Left colon (tissue), 2 donors: ENCODE measurements at regions not wholly inside any gene's neighbourhood (a gene's known extent, or its start where the extent isn't known, plus 50 kb on each side); places are given as distances from the start of the nearest gene placed in this dataset.
"Not testable (repeated sequence)": the region's sequence is repeated elsewhere in the genome, so short reads cannot be mapped to it uniquely, and the experiment has no call there.

ENCODE experiments used
- ATAC-seq: fragments of 200-7000 bp; cut with Tn5 transposase; one replicate; pipeline ENCODE4 v1.9.1; 2020; ENCODE audit warnings: mild to moderate bottlenecking, moderate library complexity
- DNase-seq, 2 donors: peaks; one replicate each; pipeline ENCODE4 v3.0.0-alpha.2; 2020
- intact Hi-C, 2 donors: fragments of 100-400 bp; cut with DNase I in 1 of 2; cut with micrococcal nuclease in 1 of 2; formaldehyde crosslinking; loops; one replicate each; pipeline versions ENCODE4 v1.11.2 to v1.14.0; 2022; cut with DNase I, micrococcal nuclease
- donor health status: DM: no; HTN: no; CAD: no.
- donor health status: DM: yes; HTN: yes; CAD: no.

- no peak for ATAC-seq
- intact Hi-C loops = no loop called here
- no peak for DNase-seq
Observed at GRCh38 chr10:28733245-28733644, 55.9 kb downstream of the BAMBI start.

- DNase-seq (no peak), ATAC-seq (no peak)
- intact Hi-C loops = no loop called here
Observed at GRCh38 chr10:28733647-28734046, 56.3 kb downstream of the BAMBI start.

- ATAC-seq (no peak), DNase-seq (no peak)
- intact Hi-C loops = no loop called here
Observed at GRCh38 chr10:28734938-28735759, 57.8 kb downstream of the BAMBI start.

GRCh38 chr10:28737096-28737495, 59.8 kb downstream of the BAMBI start:
- DNase-seq (no peak), ATAC-seq (no peak)
- intact Hi-C loops = no loop called here

- ATAC-seq (no peak), DNase-seq (peak in 1 of 2 donors; percentile 8)
- intact Hi-C loops = no loop called here
Observed at GRCh38 chr10:28738200-28738599, 60.9 kb downstream of the BAMBI start.

- intact Hi-C loops = no loop called here
- ATAC-seq (no peak), DNase-seq (no peak)
Observed at GRCh38 chr10:28743576-28743975, 66.3 kb downstream of the BAMBI start.

GRCh38 chr10:28744069-28744768, 66.9 kb downstream of the BAMBI start:
- DNase-seq (no peak), ATAC-seq (no peak)
- intact Hi-C loops = no loop called here

GRCh38 chr10:28754930-28755718, 77.8 kb downstream of the BAMBI start:
- DNase-seq = no peak
- intact Hi-C loops = no loop called here
- no peak for ATAC-seq

GRCh38 chr10:28761084-28761846, 83.9 kb downstream of the BAMBI start:
- ATAC-seq (no peak), DNase-seq (no peak)
- intact Hi-C loops = no loop called here

- intact Hi-C loops = no loop called here
- no peak for DNase-seq
- ATAC-seq = no peak
Observed at GRCh38 chr10:28763471-28764170, 86.3 kb downstream of the BAMBI start.

- no peak for DNase-seq
- intact Hi-C loops = no loop called here
- no peak for ATAC-seq
Observed at GRCh38 chr10:28765641-28766040, 88.3 kb downstream of the BAMBI start.

- no peak for ATAC-seq
- no peak for DNase-seq
- intact Hi-C loops = no loop called here
Observed at GRCh38 chr10:28768227-28768626, 90.9 kb downstream of the BAMBI start.

GRCh38 chr10:28769091-28769604, 91.8 kb downstream of the BAMBI start:
- intact Hi-C loops = no loop called here
- no peak for ATAC-seq
- DNase-seq = no peak

- intact Hi-C loops, DNase-seq, ATAC-seq: not testable (repeated sequence)
Observed at GRCh38 chr10:28771580-28772090, 94.3 kb downstream of the BAMBI start.

GRCh38 chr10:28774051-28774995, 97.0 kb downstream of the BAMBI start:
- DNase-seq (no peak), ATAC-seq (no peak)
- intact Hi-C loops = no loop called here

- intact Hi-C loops = no loop called here
- no peak for ATAC-seq
- no peak for DNase-seq
Observed at GRCh38 chr10:28775773-28776172, 98.5 kb downstream of the BAMBI start.

- intact Hi-C loops = no loop called here
- DNase-seq = no peak
- no peak for ATAC-seq
Observed at GRCh38 chr10:28776519-28776918, 99.2 kb downstream of the BAMBI start.
